GM23338 (cell line): ENCODE measurements at regions not wholly inside any gene's neighbourhood (a gene's known extent, or its start where the extent isn't known, plus 50 kb on each side); places are given as distances from the start of the nearest gene placed in this dataset.

ENCODE experiments used
- ATAC-seq: fragments of 200-7000 bp; cut with Tn5 transposase; 3 replicates; pipeline ENCODE4 v1.9.1; 2020
- DNase-seq: peaks from one replicate; pipeline ENCODE4 v3.0.0-alpha.2; 2015; ENCODE audit warnings: low spot score
- H2AFZ ChIP-seq: fragments of 200-600 bp; sonication (generic); 2 replicates; pipeline ENCODE4 v1.8.0; 2016; ENCODE audit warnings: antibody characterized with exemption, mild to moderate bottlenecking, moderate library complexity
- H3F3A ChIP-seq: fragments of 200-600 bp; sonication (generic); replicated peaks from 2 replicates; pipeline ENCODE4 v1.8.0; 2017; ENCODE audit warnings: antibody characterized with exemption, mixed run types, low read depth
- H3K27ac ChIP-seq: fragments of 200-600 bp; sonication (generic); 2 replicates; pipeline ENCODE4 v1.6.1; 2016; ENCODE audit warnings: low read depth
- H3K27me3 ChIP-seq: fragments of 200-600 bp; sonication (generic); 2 replicates; pipeline ENCODE4 v1.8.0; 2016; ENCODE audit warnings: mild to moderate bottlenecking, mixed run types, moderate library complexity; ENCODE audit not compliant: insufficient read depth
- H3K36me3 ChIP-seq: fragments of 200-600 bp; sonication (generic); 2 replicates; pipeline ENCODE4 v1.8.0; 2016; ENCODE audit warnings: mild to moderate bottlenecking; ENCODE audit not compliant: insufficient read depth
- H3K4me1 ChIP-seq: fragments of 200-600 bp; sonication (generic); 2 replicates; pipeline ENCODE4 v1.8.0; 2016; ENCODE audit warnings: mild to moderate bottlenecking, moderate library complexity; ENCODE audit not compliant: insufficient read depth
- H3K4me2 ChIP-seq: fragments of 200-600 bp; sonication (generic); 2 replicates; pipeline ENCODE4 v1.7.1; 2017; ENCODE audit warnings: mixed run types
- H3K4me3 ChIP-seq: fragments of 200-600 bp; sonication (generic); 2 replicates; pipeline ENCODE4 v1.6.1; 2016; ENCODE audit warnings: mixed run types
- H3K79me2 ChIP-seq: fragments of 200-600 bp; sonication (generic); replicated peaks from 2 replicates; pipeline ENCODE4 v1.8.0; 2017; ENCODE audit warnings: mild to moderate bottlenecking; ENCODE audit not compliant: insufficient read depth
- H3K9me2 ChIP-seq: fragments of 200-600 bp; sonication (generic); 2 replicates; pipeline ENCODE4 v1.8.0; 2017; ENCODE audit not compliant: insufficient read depth
- H4K20me1 ChIP-seq: fragments of 200-600 bp; sonication (generic); replicated peaks from 2 replicates; pipeline ENCODE4 v1.8.0; 2017; ENCODE audit warnings: mild to moderate bottlenecking; ENCODE audit not compliant: insufficient read depth
- H3K27ac Mint-ChIP-seq: 2 replicates; pipeline ENCODE4 v1.8.0; 2020; ENCODE audit warnings: inconsistent platforms, mild to moderate bottlenecking, moderate library complexity, mixed read lengths
- H3K27me3 Mint-ChIP-seq: 3 replicates; pipeline ENCODE4 v1.8.0; 2022; ENCODE audit warnings: low read depth, mild to moderate bottlenecking, moderate library complexity, mixed read lengths, inconsistent platforms; ENCODE audit not compliant: insufficient read depth, poor library complexity
- H3K36me3 Mint-ChIP-seq: 3 replicates; pipeline ENCODE4 v1.8.0; 2021; ENCODE audit warnings: low read depth, mild to moderate bottlenecking, inconsistent platforms, moderate library complexity, mixed read lengths
- H3K4me1 Mint-ChIP-seq: 3 replicates; pipeline ENCODE4 v1.8.0; 2020; ENCODE audit warnings: mild to moderate bottlenecking, inconsistent platforms, mixed read lengths
- H3K4me3 Mint-ChIP-seq: 3 replicates; pipeline ENCODE4 v1.8.0; 2021; ENCODE audit warnings: moderate library complexity, mild to moderate bottlenecking, inconsistent platforms, mixed read lengths
- H3K9me3 Mint-ChIP-seq: 3 replicates; pipeline ENCODE4 v1.8.0; 2020; ENCODE audit warnings: moderate library complexity, mild to moderate bottlenecking, inconsistent platforms, mixed read lengths
- CREB1 ChIP-seq: fragments of 250-450 bp; sonication (Bioruptor Pico); IDR thresholded peaks from 2 replicates; pipeline ENCODE4 v1.5.0; 2020; ENCODE audit warnings: low read depth, mild to moderate bottlenecking, moderate library complexity
- CTCF ChIP-seq, 2 experiments: fragments of 200-600 bp in 1 of 2; sonication (generic) in 1 of 2; conservative IDR thresholded peaks; 2 replicates each; pipeline versions ENCODE4 v1.5.1 to v1.6.1; 2016 to 2017; ENCODE audit warnings: antibody characterized with exemption in 2 of 2, low read depth in 2 of 2, mild to moderate bottlenecking in 2 of 2, moderate library complexity in 1 of 2
- EZH2 ChIP-seq: fragments of 200-600 bp; sonication (generic); IDR thresholded peaks from one replicate; pipeline ENCODE4 v1.8.0; 2017; ENCODE audit warnings: antibody characterized with exemption, mild to moderate bottlenecking, low read depth; ENCODE audit not compliant: unreplicated experiment
- JUNB ChIP-seq: IDR thresholded peaks from one replicate; pipeline ENCODE4 v1.6.1; 2016; ENCODE audit warnings: antibody characterized with exemption; ENCODE audit not compliant: unreplicated experiment
- NANOG ChIP-seq: IDR thresholded peaks from 2 replicates; pipeline ENCODE4 v1.6.1; 2016; ENCODE audit warnings: antibody characterized with exemption, borderline replicate concordance
- POLR2AphosphoS5 ChIP-seq: IDR thresholded peaks from 2 replicates; pipeline ENCODE4 v1.6.1; 2016; ENCODE audit warnings: antibody characterized with exemption, low read depth
- REST ChIP-seq: IDR thresholded peaks from one replicate; pipeline ENCODE4 v1.6.1; 2018; ENCODE audit warnings: antibody characterized with exemption; ENCODE audit not compliant: unreplicated experiment
- STAT1 ChIP-seq: IDR thresholded peaks from one replicate; pipeline ENCODE4 v1.6.1; 2016; ENCODE audit warnings: antibody characterized with exemption; ENCODE audit not compliant: unreplicated experiment
- TF ChIP-seq, protein P1 (sequence below): fragments of 250-450 bp; sonication (Bioruptor Pico); IDR thresholded peaks from 2 replicates; pipeline ENCODE4 v1.5.0; 2020; ENCODE audit warnings: mild to moderate bottlenecking, moderate library complexity

- Histone ChIP-seq H4K20me1 (no peaks in the 10 kb centered on the region), H2AFZ (no peak overlapping the region), H3K4me2 (no peak overlapping the region), H3K27me3 (no peaks in the 10 kb centered on the region), H3F3A (no peaks in the 10 kb centered on the region), H3K36me3 (no peaks in the 10 kb centered on the region), H3K4me1 (no peaks in the 10 kb centered on the region), H3K79me2 (no peaks in the 10 kb centered on the region), H3K9me2 (0 out of 2 replicates have a peak, but pooled peaks cover 2% of the 10 kb centered on the region), H3K4me3 (no peak overlapping the region), H3K27ac (no peak overlapping the region)
- Mint-ChIP-seq H3K27ac (no peak overlapping the region), H3K36me3 (no peaks in the 10 kb centered on the region), H3K27me3 (peaks cover 1% of the 10 kb centered on the region), H3K9me3 (no peaks in the 10 kb centered on the region), H3K4me3 (no peak overlapping the region), H3K4me1 (no peaks in the 10 kb centered on the region; the same call in 2 of the 3 replicates)
- TF ChIP-seq CTCF (conservative IDR thresholded peaks at IDR 0.05; ENCODE audit: low read depth in 2 of 2) (no peak), JUNB (no peak), REST (no peak), POLR2AphosphoS5 (no peak), EZH2 (no peak), STAT1 (no peak), CREB1 (CRISPR knock-in tag) (no peak), NANOG (no peak)
- TF ChIP-seq, protein P1, sequence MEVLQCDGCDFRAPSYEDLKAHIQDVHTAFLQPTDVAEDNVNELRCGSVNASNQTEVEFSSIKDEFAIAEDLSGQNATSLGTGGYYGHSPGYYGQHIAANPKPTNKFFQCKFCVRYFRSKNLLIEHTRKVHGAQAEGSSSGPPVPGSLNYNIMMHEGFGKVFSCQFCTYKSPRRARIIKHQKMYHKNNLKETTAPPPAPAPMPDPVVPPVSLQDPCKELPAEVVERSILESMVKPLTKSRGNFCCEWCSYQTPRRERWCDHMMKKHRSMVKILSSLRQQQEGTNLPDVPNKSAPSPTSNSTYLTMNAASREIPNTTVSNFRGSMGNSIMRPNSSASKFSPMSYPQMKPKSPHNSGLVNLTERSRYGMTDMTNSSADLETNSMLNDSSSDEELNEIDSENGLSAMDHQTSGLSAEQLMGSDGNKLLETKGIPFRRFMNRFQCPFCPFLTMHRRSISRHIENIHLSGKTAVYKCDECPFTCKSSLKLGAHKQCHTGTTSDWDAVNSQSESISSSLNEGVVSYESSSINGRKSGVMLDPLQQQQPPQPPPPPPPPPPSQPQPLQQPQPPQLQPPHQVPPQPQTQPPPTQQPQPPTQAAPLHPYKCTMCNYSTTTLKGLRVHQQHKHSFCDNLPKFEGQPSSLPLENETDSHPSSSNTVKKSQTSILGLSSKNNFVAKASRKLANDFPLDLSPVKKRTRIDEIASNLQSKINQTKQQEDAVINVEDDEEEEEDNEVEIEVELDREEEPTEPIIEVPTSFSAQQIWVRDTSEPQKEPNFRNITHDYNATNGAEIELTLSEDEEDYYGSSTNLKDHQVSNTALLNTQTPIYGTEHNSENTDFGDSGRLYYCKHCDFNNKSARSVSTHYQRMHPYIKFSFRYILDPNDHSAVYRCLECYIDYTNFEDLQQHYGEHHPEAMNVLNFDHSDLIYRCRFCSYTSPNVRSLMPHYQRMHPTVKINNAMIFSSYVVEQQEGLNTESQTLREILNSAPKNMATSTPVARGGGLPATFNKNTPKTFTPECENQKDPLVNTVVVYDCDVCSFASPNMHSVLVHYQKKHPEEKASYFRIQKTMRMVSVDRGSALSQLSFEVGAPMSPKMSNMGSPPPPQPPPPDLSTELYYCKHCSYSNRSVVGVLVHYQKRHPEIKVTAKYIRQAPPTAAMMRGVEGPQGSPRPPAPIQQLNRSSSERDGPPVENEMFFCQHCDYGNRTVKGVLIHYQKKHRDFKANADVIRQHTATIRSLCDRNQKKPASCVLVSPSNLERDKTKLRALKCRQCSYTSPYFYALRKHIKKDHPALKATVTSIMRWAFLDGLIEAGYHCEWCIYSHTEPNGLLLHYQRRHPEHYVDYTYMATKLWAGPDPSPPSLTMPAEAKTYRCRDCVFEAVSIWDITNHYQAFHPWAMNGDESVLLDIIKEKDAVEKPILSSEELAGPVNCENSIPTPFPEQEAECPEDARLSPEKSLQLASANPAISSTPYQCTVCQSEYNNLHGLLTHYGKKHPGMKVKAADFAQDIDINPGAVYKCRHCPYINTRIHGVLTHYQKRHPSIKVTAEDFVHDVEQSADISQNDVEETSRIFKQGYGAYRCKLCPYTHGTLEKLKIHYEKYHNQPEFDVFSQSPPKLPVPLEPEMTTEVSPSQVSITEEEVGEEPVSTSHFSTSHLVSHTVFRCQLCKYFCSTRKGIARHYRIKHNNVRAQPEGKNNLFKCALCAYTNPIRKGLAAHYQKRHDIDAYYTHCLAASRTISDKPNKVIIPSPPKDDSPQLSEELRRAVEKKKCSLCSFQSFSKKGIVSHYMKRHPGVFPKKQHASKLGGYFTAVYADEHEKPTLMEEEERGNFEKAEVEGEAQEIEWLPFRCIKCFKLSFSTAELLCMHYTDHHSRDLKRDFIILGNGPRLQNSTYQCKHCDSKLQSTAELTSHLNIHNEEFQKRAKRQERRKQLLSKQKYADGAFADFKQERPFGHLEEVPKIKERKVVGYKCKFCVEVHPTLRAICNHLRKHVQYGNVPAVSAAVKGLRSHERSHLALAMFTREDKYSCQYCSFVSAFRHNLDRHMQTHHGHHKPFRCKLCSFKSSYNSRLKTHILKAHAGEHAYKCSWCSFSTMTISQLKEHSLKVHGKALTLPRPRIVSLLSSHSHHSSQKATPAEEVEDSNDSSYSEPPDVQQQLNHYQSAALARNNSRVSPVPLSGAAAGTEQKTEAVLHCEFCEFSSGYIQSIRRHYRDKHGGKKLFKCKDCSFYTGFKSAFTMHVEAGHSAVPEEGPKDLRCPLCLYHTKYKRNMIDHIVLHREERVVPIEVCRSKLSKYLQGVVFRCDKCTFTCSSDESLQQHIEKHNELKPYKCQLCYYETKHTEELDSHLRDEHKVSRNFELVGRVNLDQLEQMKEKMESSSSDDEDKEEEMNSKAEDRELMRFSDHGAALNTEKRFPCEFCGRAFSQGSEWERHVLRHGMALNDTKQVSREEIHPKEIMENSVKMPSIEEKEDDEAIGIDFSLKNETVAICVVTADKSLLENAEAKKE (CRISPR knock-in tag), result no peak
- no peak for DNase-seq
- no peak for ATAC-seq
Observed at GRCh38 chr1:177423090-177423489, 252.3 kb downstream of the BRINP2 start.
